H9 (cell line): ENCODE measurements at regions not wholly inside any gene's neighbourhood (a gene's known extent, or its start where the extent isn't known, plus 50 kb on each side); places are given as distances from the start of the nearest gene placed in this dataset.
"Not testable (repeated sequence)": the region's sequence is repeated elsewhere in the genome, so short reads cannot be mapped to it uniquely, and the experiment has no call there.

ENCODE experiments used
- DNase-seq: peaks from one replicate; pipeline ENCODE4 v3.0.0-alpha.2; 2017
- H2AFZ ChIP-seq: one replicate; pipeline ENCODE4 v1.6.1; 2013; ENCODE audit warnings: mild to moderate bottlenecking, low read length, control low read depth, moderate library complexity
- H2AK5ac ChIP-seq: 2 replicates; pipeline ENCODE4 v1.6.1; 2013; ENCODE audit warnings: low read length, control low read depth, mixed read lengths; ENCODE audit not compliant: insufficient read length
- H2BK120ac ChIP-seq: one replicate; pipeline ENCODE4 v1.6.1; 2013; ENCODE audit warnings: low read depth, mild to moderate bottlenecking, low read length, control low read depth, inconsistent platforms; ENCODE audit not compliant: poor library complexity, severe bottlenecking
- H2BK12ac ChIP-seq: 2 replicates; pipeline ENCODE4 v1.6.1; 2013; ENCODE audit warnings: low read length, control low read depth, mixed read lengths, low read depth; ENCODE audit not compliant: insufficient read length
- H2BK15ac ChIP-seq: 2 replicates; pipeline ENCODE4 v1.6.1; 2013; ENCODE audit warnings: low read depth, low read length, control low read depth
- H2BK20ac ChIP-seq: one replicate; pipeline ENCODE4 v1.6.1; 2013; ENCODE audit warnings: low read depth, mild to moderate bottlenecking, low read length, control low read depth, inconsistent platforms; ENCODE audit not compliant: poor library complexity, severe bottlenecking
- H2BK5ac ChIP-seq: 2 replicates; pipeline ENCODE4 v1.6.1; 2013; ENCODE audit warnings: low read length, control low read depth, mixed read lengths; ENCODE audit not compliant: insufficient read length
- H3K14ac ChIP-seq: 2 replicates; pipeline ENCODE4 v1.6.1; 2013; ENCODE audit warnings: low read length, control low read depth; ENCODE audit not compliant: insufficient read depth
- H3K18ac ChIP-seq: 2 replicates; pipeline ENCODE4 v1.6.1; 2013; ENCODE audit warnings: low read depth, mild to moderate bottlenecking, mixed read lengths, low read length, control low read depth; ENCODE audit not compliant: insufficient read length
- H3K23ac ChIP-seq: 2 replicates; pipeline ENCODE4 v1.6.1; 2013; ENCODE audit warnings: low read length, control low read depth, mixed read lengths, low read depth; ENCODE audit not compliant: insufficient read length
- H3K23me2 ChIP-seq: 2 replicates; pipeline ENCODE4 v1.6.1; 2013; ENCODE audit warnings: low read depth, mild to moderate bottlenecking, mixed read lengths, low read length, control low read depth; ENCODE audit not compliant: insufficient read length, poor library complexity, severe bottlenecking
- H3K27ac ChIP-seq: 2 replicates; pipeline ENCODE4 v1.5.1; 2013; ENCODE audit warnings: low read length, control low read depth, mixed read lengths, low read depth; ENCODE audit not compliant: insufficient read length
- H3K27me3 ChIP-seq: 2 replicates; pipeline ENCODE4 v1.6.1; 2013; ENCODE audit warnings: low read length, control low read depth, inconsistent platforms; ENCODE audit not compliant: insufficient read depth
- H3K4ac ChIP-seq: 2 replicates; pipeline ENCODE4 v1.6.1; 2013; ENCODE audit warnings: low read depth, mild to moderate bottlenecking, control low read depth, inconsistent platforms, low read length, moderate library complexity
- H3K4me1 ChIP-seq: 2 replicates; pipeline ENCODE4 v1.6.1; 2013; ENCODE audit warnings: low read length, control low read depth, inconsistent platforms; ENCODE audit not compliant: insufficient read depth
- H3K4me2 ChIP-seq: 2 replicates; pipeline ENCODE4 v1.6.1; 2013; ENCODE audit warnings: low read length, control low read depth, mixed read lengths; ENCODE audit not compliant: insufficient read length, insufficient read depth
- H3K56ac ChIP-seq: 2 replicates; pipeline ENCODE4 v1.6.1; 2013; ENCODE audit warnings: low read depth, mild to moderate bottlenecking, mixed read lengths, low read length, control low read depth; ENCODE audit not compliant: insufficient read length
- H3K79me1 ChIP-seq: 2 replicates; pipeline ENCODE4 v1.6.1; 2013; ENCODE audit warnings: low read depth, mild to moderate bottlenecking, moderate library complexity, low read length, control low read depth, inconsistent platforms; ENCODE audit not compliant: insufficient read depth, poor library complexity, severe bottlenecking
- H3K79me2 ChIP-seq: 2 replicates; pipeline ENCODE4 v1.6.1; 2013; ENCODE audit warnings: low read length, control low read depth, inconsistent platforms; ENCODE audit not compliant: insufficient read depth
- H3K9ac ChIP-seq: 2 replicates; pipeline ENCODE4 v1.6.1; 2013; ENCODE audit warnings: low read length, control low read depth, mixed read lengths; ENCODE audit not compliant: insufficient read length; ENCODE audit errors: extremely low read depth
- H3K9me3 ChIP-seq: one replicate; pipeline ENCODE4 v1.6.1; 2013; ENCODE audit warnings: low read depth, low read length, inconsistent platforms; ENCODE audit not compliant: control insufficient read depth
- H3T11ph ChIP-seq: one replicate; pipeline ENCODE4 v1.6.1; 2013; ENCODE audit warnings: mild to moderate bottlenecking, low read length, control low read depth, inconsistent platforms
- H4K20me1 ChIP-seq: one replicate; pipeline ENCODE4 v1.6.1; 2013; ENCODE audit not compliant: control insufficient read depth, insufficient read length, insufficient read depth
- H4K5ac ChIP-seq: 2 replicates; pipeline ENCODE4 v1.6.1; 2013; ENCODE audit warnings: low read depth, mild to moderate bottlenecking, mixed read lengths, low read length, control low read depth; ENCODE audit not compliant: insufficient read length
- H4K8ac ChIP-seq: replicated peaks from 2 replicates; pipeline ENCODE4 v1.6.1; 2013; ENCODE audit warnings: low read length, control low read depth, mixed read lengths, low read depth; ENCODE audit not compliant: insufficient read length
- H4K91ac ChIP-seq: 2 replicates; pipeline ENCODE4 v1.6.1; 2013; ENCODE audit warnings: low read depth, mild to moderate bottlenecking, moderate library complexity, mixed read lengths, low read length, control low read depth; ENCODE audit not compliant: insufficient read length
- H3K27ac Mint-ChIP-seq, 3 experiments: 2 replicates in 2 of 3; 3 replicates in 1 of 3; pipeline ENCODE4 v1.8.0; 2020 to 2021; ENCODE audit warnings: mixed read lengths in 3 of 3, mild to moderate bottlenecking in 1 of 3, moderate library complexity in 1 of 3
- H3K27me3 Mint-ChIP-seq: 2 replicates; pipeline ENCODE4 v1.8.0; 2021; ENCODE audit warnings: low read depth, mild to moderate bottlenecking, moderate library complexity, mixed read lengths
- H3K36me3 Mint-ChIP-seq, 3 experiments: 2 replicates in 2 of 3; 3 replicates in 1 of 3; pipeline ENCODE4 v1.8.0; 2020 to 2021; ENCODE audit warnings: low read depth in 3 of 3, mixed read lengths in 3 of 3; ENCODE audit not compliant: insufficient read depth in 1 of 3
- H3K4me1 Mint-ChIP-seq, 2 experiments: 2 replicates each; pipeline ENCODE4 v1.8.0; 2020; ENCODE audit warnings: mixed read lengths in 2 of 2
- H3K4me3 Mint-ChIP-seq, 2 experiments: 2 replicates in 1 of 2; 3 replicates in 1 of 2; pipeline ENCODE4 v1.8.0; 2020 to 2021; ENCODE audit warnings: mild to moderate bottlenecking in 2 of 2, mixed read lengths in 2 of 2, moderate library complexity in 1 of 2
- H3K9me3 Mint-ChIP-seq, 2 experiments: 2 replicates in 1 of 2; 3 replicates in 1 of 2; pipeline ENCODE4 v1.8.0; 2020; ENCODE audit warnings: mild to moderate bottlenecking in 2 of 2, mixed read lengths in 2 of 2, moderate library complexity in 1 of 2
- WGBS: extraction: QIAGEN DNeasy Blood & Tissue Kit; methylation state at CpG from one replicate; pipeline ENCODE4 v1.1.7; 2013; ENCODE audit warnings: missing lambda C conversion rate, low lambda C conversion rate, mixed read lengths; ENCODE audit not compliant: insufficient read length; ENCODE audit errors: extremely low coverage; 5-methylcytosine and 5-hydroxymethylcytosine counted together

- H2BK5ac ChIP-seq, H4K8ac ChIP-seq, H3K79me1 ChIP-seq, H3K27ac ChIP-seq, H3K18ac ChIP-seq, H3K36me3 Mint-ChIP-seq, H3K4ac ChIP-seq, H2BK120ac ChIP-seq, H2AK5ac ChIP-seq, H2AFZ ChIP-seq, H2BK12ac ChIP-seq, H3K56ac ChIP-seq, H3K4me1 ChIP-seq, H3K23me2 ChIP-seq, H4K5ac ChIP-seq, H3K9me3 ChIP-seq, H4K91ac ChIP-seq, H3K27me3 Mint-ChIP-seq, H3T11ph ChIP-seq, H3K27me3 ChIP-seq, DNase-seq, H3K23ac ChIP-seq, H3K79me2 ChIP-seq, H2BK20ac ChIP-seq, H2BK15ac ChIP-seq, H3K9me3 Mint-ChIP-seq, H4K20me1 ChIP-seq: not testable (repeated sequence)
- Histone ChIP-seq H3K9ac (peak overlapping the region; percentile 91), H3K4me2 (peak overlapping the region; percentile 64), H3K14ac (peak overlapping the region; percentile 90; the same call in 1 of the 2 replicates)
- H3K4me1 Mint-ChIP-seq, result peaks cover 10 to 15% of the 10 kb centered on the region in 2 experiments; a peak in 3 of 4 replicates
- H3K27ac Mint-ChIP-seq, result peak overlapping the region; percentile 27 to 98 (median 98); a peak in 5 of 7 replicates
- peak overlapping the region; percentile 93 to 94 for H3K4me3 Mint-ChIP-seq
- no CpG with 5 or more reads among the region's 7 CpGs for WGBS
These were observed 525.9 kb upstream of the PPP2R3A start for GRCh38 chr3:135439632-135440031.
